ENCODE measurements at regions not wholly inside any gene's neighbourhood (a gene's known extent, or its start where the extent isn't known, plus 50 kb on each side); places are given as distances from the start of the nearest gene placed in this dataset.
A peak's percentile ranks its signal among the peaks of the same experiment; 100 is the strongest.
"Not testable (repeated sequence)": the region's sequence is repeated elsewhere in the genome, so short reads cannot be mapped to it uniquely, and the experiment has no call there.

DNA sequence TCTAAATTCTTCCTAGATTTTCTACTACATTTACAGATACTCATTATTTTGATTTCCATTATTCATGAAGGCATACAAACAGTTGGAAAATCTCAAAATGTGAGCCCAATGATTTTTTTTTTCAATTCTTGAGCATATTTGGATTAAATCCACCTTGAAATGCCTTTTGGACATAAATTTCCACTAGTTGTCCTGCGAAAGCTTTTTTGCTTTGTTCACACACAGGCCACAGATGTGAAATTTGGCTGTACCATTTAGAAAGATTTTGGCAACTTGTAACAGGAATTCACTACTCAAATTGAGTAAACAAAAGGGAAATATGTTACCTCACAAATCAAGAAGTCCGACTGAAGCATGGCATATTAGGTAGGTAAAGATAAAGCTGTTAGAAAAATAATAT lies 1631.0 kb downstream of the CDH8 start:
- FAIRE-seq: no peak
- 28% methylated on average over 2 of the region's 2 CpGs for WGBS (ENCODE audit: missing lambda C conversion rate)
- no peak for TF ChIP-seq CEBPB (IDR thresholded peaks at IDR 0.05)
- TF ChIP-seq POLR2A (IDR thresholded peaks at IDR 0.05; ENCODE audit: low read length): no peak
- TF ChIP-seq TP53 (CRISPR knock-in tag; IDR thresholded peaks at IDR 0.05): no peak
- no peak for TF ChIP-seq HOXB5 (CRISPR knock-in tag; IDR thresholded peaks at IDR 0.05)
- TF ChIP-seq KDM5A (IDR thresholded peaks at IDR 0.05): no peak
- TF ChIP-seq, protein P1, sequence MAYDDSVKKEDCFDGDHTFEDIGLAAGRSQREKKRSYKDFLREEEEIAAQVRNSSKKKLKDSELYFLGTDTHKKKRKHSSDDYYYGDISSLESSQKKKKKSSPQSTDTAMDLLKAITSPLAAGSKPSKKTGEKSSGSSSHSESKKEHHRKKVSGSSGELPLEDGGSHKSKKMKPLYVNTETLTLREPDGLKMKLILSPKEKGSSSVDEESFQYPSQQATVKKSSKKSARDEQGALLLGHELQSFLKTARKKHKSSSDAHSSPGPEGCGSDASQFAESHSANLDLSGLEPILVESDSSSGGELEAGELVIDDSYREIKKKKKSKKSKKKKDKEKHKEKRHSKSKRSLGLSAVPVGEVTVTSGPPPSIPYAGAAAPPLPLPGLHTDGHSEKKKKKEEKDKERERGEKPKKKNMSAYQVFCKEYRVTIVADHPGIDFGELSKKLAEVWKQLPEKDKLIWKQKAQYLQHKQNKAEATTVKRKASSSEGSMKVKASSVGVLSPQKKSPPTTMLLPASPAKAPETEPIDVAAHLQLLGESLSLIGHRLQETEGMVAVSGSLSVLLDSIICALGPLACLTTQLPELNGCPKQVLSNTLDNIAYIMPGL (CRISPR knock-in tag; IDR thresholded peaks at IDR 0.05; ENCODE audit: borderline replicate concordance): no peak
- no peak for TF ChIP-seq HOXB13 (CRISPR knock-in tag; IDR thresholded peaks at IDR 0.05; ENCODE audit: low read depth)
- no peak for TF ChIP-seq SREBF2 (IDR thresholded peaks at IDR 0.05)
- no peak for TF ChIP-seq EHMT2 (IDR thresholded peaks at IDR 0.05; ENCODE audit: low read depth)
- TF ChIP-seq, protein P2, sequence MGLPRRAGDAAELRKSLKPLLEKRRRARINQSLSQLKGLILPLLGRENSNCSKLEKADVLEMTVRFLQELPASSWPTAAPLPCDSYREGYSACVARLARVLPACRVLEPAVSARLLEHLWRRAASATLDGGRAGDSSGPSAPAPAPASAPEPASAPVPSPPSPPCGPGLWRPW (IDR thresholded peaks at IDR 0.05): no peak
- TF ChIP-seq ZNF302 (CRISPR knock-in tag; IDR thresholded peaks at IDR 0.05): no peak
- TF ChIP-seq CBX2 (IDR thresholded peaks at IDR 0.05; ENCODE audit: borderline replicate concordance, low read depth): no peak
- no peak for TF ChIP-seq FOSL2 (IDR thresholded peaks at IDR 0.05)
- TF ChIP-seq FOSL2 (CRISPR knock-in tag; IDR thresholded peaks at IDR 0.05): no peak
- no peaks in the 10 kb centered on the region for H3K9me3 ChIP-seq
- no peaks in the 10 kb centered on the region for H3K4me1 ChIP-seq
- H3K27ac ChIP-seq: no peak overlapping the region
- no peak for ATAC-seq
- H3K4me2 ChIP-seq: no peak overlapping the region
- H3K4me3 ChIP-seq: no peak overlapping the region
- DNase-seq (ENCODE audit: low read depth in 1 of 2, low spot score in 1 of 2): no peak
- CTCF ChIA-PET: no interaction called here
- POLR2A ChIA-PET: no interaction called here

DNA sequence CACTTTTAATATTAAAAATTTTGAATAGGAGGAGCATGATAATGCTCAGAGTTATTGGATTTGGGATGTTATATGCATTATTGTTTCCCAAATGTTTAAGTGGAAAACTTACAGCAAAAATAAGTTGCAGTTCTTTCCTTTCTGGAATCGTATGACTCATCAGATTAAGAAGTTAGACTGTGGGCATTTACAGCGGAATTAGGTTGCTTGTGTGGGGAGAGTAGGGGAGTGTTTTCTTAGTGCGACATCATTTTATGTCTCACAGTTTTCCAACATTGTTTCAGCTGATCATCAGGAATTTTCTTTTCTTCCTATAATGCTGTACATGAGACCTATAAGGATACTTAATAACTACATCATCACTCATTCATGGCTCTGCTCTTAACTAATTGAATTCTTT lies 1631.8 kb downstream of the CDH8 start:
- no peaks in the 10 kb centered on the region for H3K9me3 ChIP-seq
- no peak for TF ChIP-seq FOSL2 (IDR thresholded peaks at IDR 0.05)
- TF ChIP-seq FOSL2 (CRISPR knock-in tag; IDR thresholded peaks at IDR 0.05): peak; percentile 10; the same call in 1 of the 2 replicates
- TF ChIP-seq CHD4 (IDR thresholded peaks at IDR 0.05; ENCODE audit: borderline replicate concordance): no peak
- TF ChIP-seq ZNF302 (CRISPR knock-in tag; IDR thresholded peaks at IDR 0.05): no peak
- ChIA-PET POLR2A (no interaction called here), CTCF (no interaction called here)
- DNase-seq (ENCODE audit: low read depth in 1 of 2, low spot score in 1 of 2) (no peak), ATAC-seq (no peak), FAIRE-seq (no peak)
- H3K27ac ChIP-seq: no peak overlapping the region
- 20% methylated on average over 3 of the region's 3 CpGs for WGBS (ENCODE audit: missing lambda C conversion rate)
- no peak overlapping the region for H3K4me2 ChIP-seq
- no peaks in the 10 kb centered on the region for H3K4me1 ChIP-seq
- H3K4me3 ChIP-seq: no peak overlapping the region

DNA sequence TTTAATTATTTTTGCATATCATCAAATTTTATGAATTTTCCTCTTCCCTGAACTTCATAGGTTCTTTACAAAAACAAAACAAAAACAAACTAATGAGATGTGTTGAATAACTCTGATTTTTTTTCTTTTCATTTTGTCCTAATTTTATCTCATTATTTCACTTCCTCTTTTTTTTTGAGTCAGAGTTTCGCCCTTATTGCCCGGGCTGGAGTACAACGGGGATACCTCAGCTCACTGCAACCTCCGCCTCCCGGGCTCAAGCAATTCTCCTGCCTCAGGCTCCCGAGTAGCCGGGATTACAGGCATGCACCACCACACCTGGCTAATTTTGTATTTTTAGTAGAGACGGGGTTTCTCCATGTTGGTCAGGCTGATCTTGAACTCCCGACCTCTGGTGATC lies 1633.3 kb downstream of the CDH8 start:
- POLR2A ChIA-PET; H3K4me3 ChIP-seq; DNase-seq (ENCODE audit: low read depth in 1 of 2, low spot score in 1 of 2); ATAC-seq; H3K4me2 ChIP-seq; H3K4me1 ChIP-seq; FAIRE-seq; H3K27ac ChIP-seq; CTCF ChIA-PET; H3K9me3 ChIP-seq: not testable (repeated sequence)
- 39% methylated on average over 2 of the region's 9 CpGs for WGBS (ENCODE audit: missing lambda C conversion rate)

DNA sequence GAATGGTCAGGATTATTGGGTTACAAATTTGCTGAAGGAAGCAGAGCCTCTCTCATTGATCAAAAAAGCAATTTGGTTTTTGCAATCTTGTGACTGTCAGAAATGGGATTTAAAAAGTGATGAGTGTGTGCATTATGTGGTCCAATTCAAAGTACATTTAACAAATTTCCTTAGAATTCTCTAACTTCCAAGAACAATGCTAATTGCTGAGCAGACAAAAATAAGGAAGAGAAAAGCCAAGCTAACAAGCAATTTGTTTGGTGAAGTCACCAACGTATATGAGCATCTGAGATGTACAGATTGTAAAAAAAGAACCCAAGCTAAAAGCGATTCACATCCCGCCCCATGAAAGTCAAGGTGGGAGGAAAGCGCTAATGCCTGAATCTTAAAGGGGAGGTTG lies 1643.9 kb downstream of the CDH8 start:
- WGBS (ENCODE audit: missing lambda C conversion rate): 45% methylated on average over 4 of the region's 4 CpGs
- CTCF ChIA-PET: no interaction called here
- DNase-seq (ENCODE audit: low read depth in 1 of 2, low spot score in 1 of 2) (no peak), FAIRE-seq (no peak), ATAC-seq (no peak)
- Histone ChIP-seq H3K27ac (no peak overlapping the region), H3K4me1 (no peaks in the 10 kb centered on the region), H3K4me3 (no peak overlapping the region), H3K4me2 (no peak overlapping the region), H3K9me3 (no peaks in the 10 kb centered on the region)
- POLR2A ChIA-PET: no interaction called here
- no peak for TF ChIP-seq RAD21 (conservative IDR thresholded peaks at IDR 0.05 in 1 of 2, IDR thresholded peaks at IDR 0.05 in 1 of 2)
- peak; percentile 87 for TF ChIP-seq MAFK (IDR thresholded peaks at IDR 0.05; ENCODE audit: partially characterized antibody)

DNA sequence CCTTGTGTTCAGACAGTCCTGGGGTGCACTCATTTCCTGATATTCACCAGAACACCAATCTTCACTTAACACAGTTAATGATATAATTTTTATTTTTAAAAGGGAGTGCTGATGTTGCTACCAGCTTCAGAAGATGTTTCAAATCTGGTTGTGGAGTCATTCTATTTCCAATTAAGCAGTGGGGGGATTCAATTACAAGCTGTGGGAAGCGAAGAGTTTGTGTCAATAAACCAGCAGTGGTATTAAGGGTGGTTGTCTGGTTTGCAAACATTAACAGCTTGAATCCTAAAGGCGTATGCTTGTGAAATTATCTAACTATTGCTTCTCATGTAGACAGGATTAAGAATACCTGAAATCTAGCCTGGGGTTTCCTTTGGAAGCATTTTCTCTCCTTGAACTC lies 1637.5 kb upstream of the GOT2 start:
- H3K9me3 ChIP-seq: no peaks in the 10 kb centered on the region
- CTCF ChIA-PET: interaction anchor here (0.6 kb wide), 1 partner anchor 688 kb away, joined by 3 read pairs; no protein-coding TSS in a partner anchor
- H3K4me2 ChIP-seq: no peak overlapping the region
- no peak for DNase-seq (ENCODE audit: low read depth in 1 of 2, low spot score in 1 of 2)
- POLR2A ChIA-PET: no interaction called here
- ATAC-seq: no peak
- WGBS (ENCODE audit: missing lambda C conversion rate): 43% methylated on average over 2 of the region's 2 CpGs
- no peak for FAIRE-seq
- no peak overlapping the region for H3K4me3 ChIP-seq
- H3K27ac ChIP-seq: no peak overlapping the region
- no peaks in the 10 kb centered on the region for H3K4me1 ChIP-seq
- TF ChIP-seq CBX2 (IDR thresholded peaks at IDR 0.05; ENCODE audit: borderline replicate concordance, low read depth) (no peak), POLR2A (IDR thresholded peaks at IDR 0.05; ENCODE audit: low read length) (no peak), HDAC2 (IDR thresholded peaks at IDR 0.05) (no peak), HOXA7 (CRISPR knock-in tag; IDR thresholded peaks at IDR 0.05) (no peak), CHD4 (IDR thresholded peaks at IDR 0.05; ENCODE audit: borderline replicate concordance) (no peak), CBX8 (IDR thresholded peaks at IDR 0.05) (no peak), HOXB13 (CRISPR knock-in tag; IDR thresholded peaks at IDR 0.05; ENCODE audit: low read depth) (no peak), JUNB (IDR thresholded peaks at IDR 0.05) (no peak), MAZ (IDR thresholded peaks at IDR 0.05; ENCODE audit: borderline replicate concordance, low read depth, low read length) (no peak), MYC (IDR thresholded peaks at IDR 0.05; ENCODE audit: borderline replicate concordance, low read length) (no peak)
- TF ChIP-seq, protein P1 (CRISPR knock-in tag; IDR thresholded peaks at IDR 0.05; ENCODE audit: borderline replicate concordance): no peak
- TF ChIP-seq, protein P3, sequence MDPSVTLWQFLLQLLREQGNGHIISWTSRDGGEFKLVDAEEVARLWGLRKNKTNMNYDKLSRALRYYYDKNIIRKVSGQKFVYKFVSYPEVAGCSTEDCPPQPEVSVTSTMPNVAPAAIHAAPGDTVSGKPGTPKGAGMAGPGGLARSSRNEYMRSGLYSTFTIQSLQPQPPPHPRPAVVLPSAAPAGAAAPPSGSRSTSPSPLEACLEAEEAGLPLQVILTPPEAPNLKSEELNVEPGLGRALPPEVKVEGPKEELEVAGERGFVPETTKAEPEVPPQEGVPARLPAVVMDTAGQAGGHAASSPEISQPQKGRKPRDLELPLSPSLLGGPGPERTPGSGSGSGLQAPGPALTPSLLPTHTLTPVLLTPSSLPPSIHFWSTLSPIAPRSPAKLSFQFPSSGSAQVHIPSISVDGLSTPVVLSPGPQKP (IDR thresholded peaks at IDR 0.05; ENCODE audit: low read depth, low read length): no peak
